T-helper 1 cell treated with Interleukin-12 subunit alpha and Interleukin-12 subunit beta and Interleukin-4 antibody, amounts not matched to agents 30 μg/mL and 1 μg/mL, for 36 hours (primary cell): ENCODE measurements at regions not wholly inside any gene's neighbourhood (a gene's known extent, or its start where the extent isn't known, plus 50 kb on each side); places are given as distances from the start of the nearest gene placed in this dataset.

Source experiments
- H3K27ac Mint-ChIP-seq: one replicate; pipeline ENCODE4 v1.8.0; 2021; ENCODE audit warnings: mild to moderate bottlenecking, mixed read lengths
- H3K27me3 Mint-ChIP-seq: one replicate; pipeline ENCODE4 v1.8.0; 2021; ENCODE audit warnings: low read depth, mixed read lengths
- H3K36me3 Mint-ChIP-seq: one replicate; pipeline ENCODE4 v1.8.0; 2021; ENCODE audit warnings: low read depth, mixed read lengths
- H3K4me1 Mint-ChIP-seq: one replicate; pipeline ENCODE4 v1.8.0; 2021; ENCODE audit warnings: low read depth, mixed read lengths
- H3K4me3 Mint-ChIP-seq: one replicate; pipeline ENCODE4 v1.8.0; 2021; ENCODE audit warnings: mild to moderate bottlenecking, moderate library complexity, mixed read lengths
- H3K9me3 Mint-ChIP-seq: one replicate; pipeline ENCODE4 v1.8.0; 2021; ENCODE audit warnings: mixed read lengths

DNA sequence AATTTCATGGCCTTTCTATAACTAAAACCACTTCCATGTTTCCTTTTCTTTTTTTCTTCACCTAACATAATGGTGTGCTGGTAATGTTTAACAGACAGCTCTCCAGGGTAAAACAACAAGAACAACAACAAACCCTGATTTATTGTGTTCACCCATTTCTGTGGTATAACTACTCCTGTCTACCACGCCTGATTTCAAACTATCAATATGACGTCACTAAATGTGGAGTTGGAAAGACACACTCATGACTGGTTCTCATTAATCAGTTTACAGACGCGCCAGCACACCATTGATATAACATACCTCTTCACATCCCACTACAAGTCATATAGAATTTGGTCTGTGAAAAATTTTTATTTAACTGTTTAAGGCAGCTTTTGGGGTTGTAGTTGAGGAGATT is 142.9 kb downstream of the ARRDC3 start:
- Mint-ChIP-seq H3K36me3 (peaks cover 6% of the 10 kb centered on the region), H3K27me3 (peaks cover 5% of the 10 kb centered on the region), H3K4me3 (no peak overlapping the region), H3K4me1 (no peaks in the 10 kb centered on the region), H3K27ac (no peak overlapping the region), H3K9me3 (peaks cover 11% of the 10 kb centered on the region)

GRCh38 chr5:91235271-91235694 is 147.8 kb downstream of the ARRDC3 start:
- Mint-ChIP-seq H3K27ac (no peak overlapping the region), H3K4me1 (no peaks in the 10 kb centered on the region), H3K4me3 (no peak overlapping the region), H3K27me3 (peaks cover 3% of the 10 kb centered on the region), H3K9me3 (peaks cover 4% of the 10 kb centered on the region), H3K36me3 (no peaks in the 10 kb centered on the region)

GRCh38 chr5:91232523-91232922 is 150.6 kb downstream of the ARRDC3 start:
- Mint-ChIP-seq H3K9me3 (peaks cover 24% of the 10 kb centered on the region), H3K36me3 (peaks cover 10% of the 10 kb centered on the region), H3K4me3 (no peak overlapping the region), H3K27ac (no peak overlapping the region), H3K4me1 (no peaks in the 10 kb centered on the region), H3K27me3 (peaks cover 7% of the 10 kb centered on the region)

GRCh38 chr5:91229031-91229727 is 153.9 kb downstream of the ARRDC3 start:
- Mint-ChIP-seq H3K27ac (no peak overlapping the region), H3K9me3 (peaks cover 24% of the 10 kb centered on the region), H3K27me3 (peaks cover 19% of the 10 kb centered on the region), H3K4me1 (no peaks in the 10 kb centered on the region), H3K4me3 (no peak overlapping the region), H3K36me3 (peaks cover 10% of the 10 kb centered on the region)

DNA sequence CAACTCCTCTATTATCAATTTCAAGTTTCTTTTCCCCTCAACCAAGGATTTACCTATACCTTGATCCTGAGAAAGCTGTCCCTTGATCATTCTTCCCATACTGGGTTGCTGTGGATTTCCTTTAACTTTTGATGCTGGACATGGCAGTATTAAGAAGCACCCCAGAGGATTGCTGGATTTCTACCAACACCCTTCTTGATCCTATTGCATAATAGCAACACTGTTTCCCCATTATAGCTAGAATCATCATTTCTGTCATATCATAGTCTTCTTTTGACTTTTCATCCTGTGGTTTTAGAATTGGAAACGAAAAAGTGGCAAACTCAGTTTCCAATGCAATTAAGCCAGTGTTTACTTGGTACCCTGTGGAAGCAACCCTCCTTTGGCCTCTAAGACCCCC is 154.9 kb downstream of the ARRDC3 start:
- no peak overlapping the region for H3K4me3 Mint-ChIP-seq
- peaks cover 24% of the 10 kb centered on the region for H3K9me3 Mint-ChIP-seq
- H3K27me3 Mint-ChIP-seq, result peaks cover 19% of the 10 kb centered on the region
- peaks cover 10% of the 10 kb centered on the region for H3K36me3 Mint-ChIP-seq
- no peaks in the 10 kb centered on the region for H3K4me1 Mint-ChIP-seq
- no peak overlapping the region for H3K27ac Mint-ChIP-seq

DNA sequence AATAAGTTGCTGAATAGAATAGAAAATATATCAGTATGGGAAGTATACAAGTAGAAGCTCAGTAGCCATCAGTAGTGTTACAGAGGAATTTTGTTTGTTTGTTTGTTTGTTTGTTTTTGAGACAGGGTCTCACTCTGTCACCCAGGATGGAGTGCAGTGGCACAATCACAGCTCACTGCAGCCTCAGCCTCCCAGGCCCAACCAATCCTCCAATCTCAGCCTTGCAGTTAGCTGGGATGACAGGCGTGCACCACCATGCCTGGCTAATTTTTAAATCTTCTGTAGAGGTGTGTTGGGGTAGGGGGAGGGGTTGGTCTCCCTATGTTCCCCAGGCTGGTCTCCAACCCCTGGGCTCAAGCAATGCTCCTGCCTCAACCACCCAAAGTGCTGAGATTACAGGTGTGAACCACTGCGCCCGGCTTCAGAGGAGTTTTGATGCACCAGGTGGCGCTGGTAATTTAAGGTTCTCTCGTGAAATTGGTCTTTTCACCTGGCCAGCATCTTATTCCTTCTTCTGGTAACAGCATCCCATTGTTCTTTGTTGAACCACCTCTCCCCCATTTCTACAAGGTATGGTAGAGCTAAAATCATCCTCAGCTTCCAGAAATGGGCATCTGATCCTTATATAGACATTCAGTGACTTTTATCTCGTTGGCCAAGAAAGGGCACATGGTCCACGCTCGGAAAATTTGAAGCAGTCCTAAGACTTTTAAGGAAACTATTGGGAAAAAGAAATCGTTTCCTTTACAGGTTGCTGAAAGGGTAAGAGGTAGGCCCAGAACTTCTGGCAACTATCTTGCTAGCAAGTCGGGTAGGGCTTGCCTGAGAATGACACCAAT is 157.1 kb downstream of the ARRDC3 start:
- peaks cover 27% of the 10 kb centered on the region for H3K27me3 Mint-ChIP-seq
- H3K4me3 Mint-ChIP-seq, result no peak overlapping the region
- H3K36me3 Mint-ChIP-seq, result peaks cover 10% of the 10 kb centered on the region
- peaks cover 24% of the 10 kb centered on the region for H3K9me3 Mint-ChIP-seq
- no peak overlapping the region for H3K27ac Mint-ChIP-seq
- H3K4me1 Mint-ChIP-seq, result no peaks in the 10 kb centered on the region

GRCh38 chr5:91224969-91225368 is 158.1 kb downstream of the ARRDC3 start:
- Mint-ChIP-seq H3K4me1 (no peaks in the 10 kb centered on the region), H3K36me3 (peaks cover 8% of the 10 kb centered on the region), H3K27ac (no peak overlapping the region), H3K27me3 (peaks cover 27% of the 10 kb centered on the region), H3K4me3 (no peak overlapping the region), H3K9me3 (peaks cover 18% of the 10 kb centered on the region)

DNA sequence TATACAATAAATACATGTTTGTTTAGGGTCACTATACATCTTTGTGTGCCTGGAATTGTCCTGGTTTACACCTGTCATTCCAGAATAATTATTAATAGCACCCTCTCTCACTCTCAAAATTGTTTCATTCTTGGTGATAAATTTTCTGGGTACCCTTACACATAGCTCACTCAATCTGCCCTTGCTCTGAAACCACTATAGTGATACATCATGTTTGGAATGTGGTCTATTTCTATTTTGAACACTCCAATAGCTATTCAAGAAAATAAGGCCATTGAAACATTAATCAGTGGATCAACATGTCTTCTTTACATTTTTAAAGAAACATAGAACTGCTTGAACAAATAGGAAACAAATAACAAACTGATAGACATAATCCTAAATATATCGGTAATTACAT is 158.7 kb downstream of the ARRDC3 start:
- Mint-ChIP-seq H3K4me3 (no peak overlapping the region), H3K27ac (no peak overlapping the region), H3K4me1 (no peaks in the 10 kb centered on the region), H3K27me3 (peaks cover 27% of the 10 kb centered on the region), H3K36me3 (peaks cover 3% of the 10 kb centered on the region), H3K9me3 (peaks cover 13% of the 10 kb centered on the region)

GRCh38 chr5:91223886-91224285 is 159.2 kb downstream of the ARRDC3 start:
- peaks cover 27% of the 10 kb centered on the region for H3K27me3 Mint-ChIP-seq
- no peaks in the 10 kb centered on the region for H3K4me1 Mint-ChIP-seq
- peaks cover under 1% of the 10 kb centered on the region for H3K36me3 Mint-ChIP-seq

DNA sequence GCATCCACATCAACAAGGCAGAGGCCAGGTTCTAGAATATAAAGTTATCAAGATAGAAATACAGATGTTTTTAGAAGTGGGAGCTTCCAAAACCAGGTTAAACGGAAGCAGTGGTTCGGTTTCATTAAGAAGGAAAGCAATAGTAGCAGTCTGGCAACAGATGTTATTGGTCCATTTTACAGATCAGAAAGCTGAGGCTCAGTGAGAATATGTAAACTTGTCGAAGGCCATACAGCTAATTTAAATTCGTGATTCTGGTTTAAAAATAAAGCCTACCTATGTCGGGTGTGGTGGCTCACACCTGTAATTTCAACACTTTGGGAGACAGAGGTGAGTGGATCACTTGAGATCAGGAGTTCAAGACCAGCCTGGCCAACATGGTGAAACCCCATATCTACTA is 160.6 kb downstream of the ARRDC3 start:
- Mint-ChIP-seq H3K9me3 (no peaks in the 10 kb centered on the region), H3K36me3 (no peaks in the 10 kb centered on the region), H3K27me3 (peaks cover 23% of the 10 kb centered on the region)

More at GRCh38 chr5:91223886-91224285, 159.2 kb downstream of the ARRDC3 start:
- Mint-ChIP-seq H3K27ac (no peak overlapping the region), H3K9me3 (peaks cover 7% of the 10 kb centered on the region), H3K4me3 (no peak overlapping the region)

GRCh38 chr5:91221917-91222316 is 161.2 kb downstream of the ARRDC3 start:
- Mint-ChIP-seq H3K9me3 (no peaks in the 10 kb centered on the region), H3K27ac (no peak overlapping the region), H3K4me1 (no peaks in the 10 kb centered on the region), H3K36me3 (no peaks in the 10 kb centered on the region), H3K4me3 (no peak overlapping the region), H3K27me3 (peaks cover 26% of the 10 kb centered on the region)

More for the DNA sequence above, 160.6 kb downstream of the ARRDC3 start:
- no peak overlapping the region for H3K27ac Mint-ChIP-seq
- H3K4me1 Mint-ChIP-seq, result no peaks in the 10 kb centered on the region
- no peak overlapping the region for H3K4me3 Mint-ChIP-seq

GRCh38 chr5:91219803-91220371 is 163.2 kb downstream of the ARRDC3 start:
- no peaks in the 10 kb centered on the region for H3K36me3 Mint-ChIP-seq
- H3K27me3 Mint-ChIP-seq, result peaks cover 18% of the 10 kb centered on the region
- H3K4me3 Mint-ChIP-seq, result no peak overlapping the region
- H3K27ac Mint-ChIP-seq, result no peak overlapping the region
- H3K4me1 Mint-ChIP-seq, result no peaks in the 10 kb centered on the region
- no peaks in the 10 kb centered on the region for H3K9me3 Mint-ChIP-seq

DNA sequence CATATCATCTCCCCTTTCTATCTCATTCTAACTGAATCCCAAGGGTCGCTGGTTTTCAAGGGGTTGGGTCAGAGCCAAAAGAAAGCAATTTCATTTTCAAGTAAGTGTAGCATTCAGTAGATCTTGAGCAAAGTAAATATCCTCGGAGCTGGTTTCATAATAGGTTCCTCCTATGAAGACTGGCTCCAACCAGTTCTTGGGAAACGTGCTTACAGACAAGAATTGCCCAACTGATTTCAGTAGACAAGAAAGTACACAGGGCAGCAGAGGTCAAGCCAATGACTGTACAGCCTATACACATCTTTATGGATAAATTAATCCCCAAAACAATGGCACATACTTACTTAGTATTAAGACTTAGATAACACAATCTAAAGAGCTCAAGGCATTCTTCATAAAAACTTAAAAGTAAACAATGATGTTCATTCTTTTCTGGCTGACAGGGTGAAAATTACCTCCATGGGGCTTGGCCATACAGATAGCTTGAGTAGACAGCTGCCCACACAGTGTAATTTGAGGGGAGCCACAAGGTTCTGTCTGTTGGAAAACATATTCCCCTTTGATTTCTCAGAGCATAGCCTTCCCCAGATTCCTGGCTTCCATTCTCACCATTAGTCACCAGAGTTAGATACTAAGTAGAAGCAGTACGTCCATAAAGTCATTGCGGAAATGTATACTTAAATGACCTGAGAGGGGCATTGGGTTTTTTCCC is 163.9 kb downstream of the ARRDC3 start:
- H3K4me3 Mint-ChIP-seq, result no peak overlapping the region
- no peak overlapping the region for H3K27ac Mint-ChIP-seq
- H3K27me3 Mint-ChIP-seq, result peaks cover 18% of the 10 kb centered on the region
- H3K36me3 Mint-ChIP-seq, result no peaks in the 10 kb centered on the region
- no peaks in the 10 kb centered on the region for H3K9me3 Mint-ChIP-seq
- H3K4me1 Mint-ChIP-seq, result no peaks in the 10 kb centered on the region

- Mint-ChIP-seq H3K27ac (no peak overlapping the region), H3K27me3 (peaks cover 24% of the 10 kb centered on the region), H3K4me1 (no peaks in the 10 kb centered on the region), H3K36me3 (no peaks in the 10 kb centered on the region), H3K4me3 (no peak overlapping the region), H3K9me3 (no peaks in the 10 kb centered on the region)
These were observed 165.3 kb downstream of the ARRDC3 start for GRCh38 chr5:91217859-91218258.
